ENCODE measurements at regions not wholly inside any gene's neighbourhood (a gene's known extent, or its start where the extent isn't known, plus 50 kb on each side); places are given as distances from the start of the nearest gene placed in this dataset.

DNA sequence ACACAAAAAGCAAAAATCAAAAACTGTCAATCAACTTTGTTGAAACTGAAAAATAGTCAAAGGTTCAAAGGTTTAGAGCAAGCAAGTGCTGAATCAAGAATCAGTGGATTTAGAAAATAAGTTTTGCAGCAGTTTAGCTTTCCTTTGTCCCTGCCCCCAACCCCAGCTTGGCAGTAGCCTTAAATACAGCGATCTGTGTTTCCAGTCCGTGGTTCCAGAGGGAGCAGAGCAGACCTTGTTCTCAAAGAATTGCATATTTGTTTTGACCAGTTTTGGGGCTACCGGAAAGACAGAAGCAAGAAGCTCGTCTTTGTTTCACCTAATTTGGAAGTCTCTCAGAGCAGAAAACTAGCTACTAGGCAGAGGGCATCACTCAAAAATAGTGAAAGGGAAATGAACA, 57.2 kb upstream of the PRDM9 start:
- TF ChIP-seq FOXK2 (IDR thresholded peaks at IDR 0.05) (no peak), FOXM1 (IDR thresholded peaks at IDR 0.05; ENCODE audit: borderline replicate concordance) (no peak), ZNF384 (IDR thresholded peaks at IDR 0.05) (no peak), NFRKB (IDR thresholded peaks at IDR 0.05) (no peak), TARDBP (IDR thresholded peaks at IDR 0.05) (no peak), SP1 (IDR thresholded peaks at IDR 0.05) (no peak), CTBP1 (IDR thresholded peaks at IDR 0.05; ENCODE audit: borderline replicate concordance) (no peak), BHLHE40 (IDR thresholded peaks at IDR 0.05; ENCODE audit: borderline replicate concordance) (no peak), HDGF (IDR thresholded peaks at IDR 0.05; ENCODE audit: borderline replicate concordance) (no peak), ELF4 (IDR thresholded peaks at IDR 0.05) (no peak)
- TF ChIP-seq, protein P1, sequence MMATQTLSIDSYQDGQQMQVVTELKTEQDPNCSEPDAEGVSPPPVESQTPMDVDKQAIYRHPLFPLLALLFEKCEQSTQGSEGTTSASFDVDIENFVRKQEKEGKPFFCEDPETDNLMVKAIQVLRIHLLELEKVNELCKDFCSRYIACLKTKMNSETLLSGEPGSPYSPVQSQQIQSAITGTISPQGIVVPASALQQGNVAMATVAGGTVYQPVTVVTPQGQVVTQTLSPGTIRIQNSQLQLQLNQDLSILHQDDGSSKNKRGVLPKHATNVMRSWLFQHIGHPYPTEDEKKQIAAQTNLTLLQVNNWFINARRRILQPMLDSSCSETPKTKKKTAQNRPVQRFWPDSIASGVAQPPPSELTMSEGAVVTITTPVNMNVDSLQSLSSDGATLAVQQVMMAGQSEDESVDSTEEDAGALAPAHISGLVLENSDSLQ (IDR thresholded peaks at IDR 0.05): no peak; the same call in 1 of the 2 replicates

Measured in HEK293T (cell line).